Erythroblast (primary cell): ENCODE measurements at regions not wholly inside any gene's neighbourhood (a gene's known extent, or its start where the extent isn't known, plus 50 kb on each side); places are given as distances from the start of the nearest gene placed in this dataset.

Experiments used
- GATA1 ChIP-seq: IDR thresholded peaks from 2 replicates; pipeline ENCODE4 v1.6.1; 2011; ENCODE audit warnings: low read depth, mild to moderate bottlenecking, control low read depth, low read length, moderate library complexity
- POLR2A ChIP-seq: IDR thresholded peaks from 2 replicates; pipeline ENCODE4 v1.6.1; 2011; ENCODE audit warnings: mild to moderate bottlenecking, low read length

- TF ChIP-seq POLR2A (no peak), GATA1 (no peak)
Measured at GRCh38 chr3:31237887-31238286, 294.8 kb upstream of the STT3B start.
